CD14-positive monocyte (primary cell): ENCODE measurements at regions not wholly inside any gene's neighbourhood (a gene's known extent, or its start where the extent isn't known, plus 50 kb on each side); places are given as distances from the start of the nearest gene placed in this dataset.

Source experiments
- DNase-seq, 3 donors: peaks; one replicate each; pipeline ENCODE4 v3.0.0-alpha.2; 2011 to 2022
- H2AFZ ChIP-seq: 2 replicates; pipeline ENCODE4 v1.6.0; 2012; ENCODE audit warnings: mild to moderate bottlenecking, low read depth, low read length, inconsistent platforms; ENCODE audit not compliant: insufficient read depth, poor library complexity, severe bottlenecking
- H3K27ac ChIP-seq, 2 donors: 1 replicate in 1 of 2; 2 replicates in 1 of 2; pipeline ENCODE4 v1.5.1; 2012 to 2013; ENCODE audit warnings: low read length in 2 of 2, control low read depth in 1 of 2, inconsistent platforms in 1 of 2, low read depth in 1 of 2, mild to moderate bottlenecking in 1 of 2
- H3K27me3 ChIP-seq, 2 donors: one replicate each; pipeline versions ENCODE4 v1.6.0 to v1.6.1; 2011 to 2013; ENCODE audit warnings: low read length in 2 of 2; ENCODE audit not compliant: control insufficient read depth in 2 of 2, insufficient read depth in 2 of 2
- H3K36me3 ChIP-seq, 2 donors: replicated peaks in 1 of 2; 1 replicate in 1 of 2; 2 replicates in 1 of 2; pipeline versions ENCODE4 v1.5.1 to v1.6.1; 2012 to 2013; ENCODE audit warnings: low read length in 2 of 2, control low read depth in 1 of 2, inconsistent platforms in 1 of 2, mild to moderate bottlenecking in 1 of 2; ENCODE audit not compliant: insufficient read depth in 2 of 2, control insufficient read depth in 1 of 2
- H3K4me1 ChIP-seq, 2 donors: 1 replicate in 1 of 2; 2 replicates in 1 of 2; pipeline versions ENCODE4 v1.5.1 to v1.6.1; 2012 to 2013; ENCODE audit warnings: low read length in 2 of 2, control low read depth in 1 of 2, inconsistent platforms in 1 of 2, mild to moderate bottlenecking in 1 of 2, moderate library complexity in 1 of 2; ENCODE audit not compliant: insufficient read depth in 2 of 2, control insufficient read depth in 1 of 2
- H3K4me2 ChIP-seq: replicated peaks from 2 replicates; pipeline ENCODE3; 2012; ENCODE audit warnings: low read length, moderate library complexity, mild to moderate bottlenecking; ENCODE audit not compliant: poor library complexity, severe bottlenecking; ENCODE audit errors: extremely low read depth
- H3K4me3 ChIP-seq, 3 experiments: fragments of 200-600 bp in 1 of 3; sonication (generic) in 1 of 3; replicated peaks in 1 of 3; 1 replicate in 2 of 3; 2 replicates in 1 of 3; pipeline ENCODE4 v1.5.1; 2011 to 2013; ENCODE audit warnings: low read length in 3 of 3, mild to moderate bottlenecking in 3 of 3, control low read depth in 2 of 3, low read depth in 2 of 3, inconsistent platforms in 1 of 3, moderate library complexity in 1 of 3
- H3K79me2 ChIP-seq: 2 replicates; pipeline ENCODE4 v1.6.0; 2012; ENCODE audit warnings: mild to moderate bottlenecking, control low read depth, inconsistent platforms, low read length, moderate library complexity; ENCODE audit not compliant: insufficient read depth
- H3K9ac ChIP-seq: 2 replicates; pipeline ENCODE4 v1.6.0; 2017; ENCODE audit warnings: low read length, mild to moderate bottlenecking; ENCODE audit not compliant: insufficient read depth, poor library complexity, severe bottlenecking
- H3K9me3 ChIP-seq, 2 donors: replicated peaks in 1 of 2; 1 replicate in 1 of 2; 2 replicates in 1 of 2; pipeline versions ENCODE4 v1.5.1 to v1.6.1; 2012 to 2013; ENCODE audit warnings: low read length in 2 of 2, control low read depth in 1 of 2; ENCODE audit not compliant: control insufficient read depth in 1 of 2, insufficient read depth in 1 of 2
- H4K20me1 ChIP-seq: 2 replicates; pipeline ENCODE4 v1.6.0; 2012; ENCODE audit warnings: mild to moderate bottlenecking, low read length, control low read depth, moderate library complexity; ENCODE audit not compliant: insufficient read depth
- H3K27ac Mint-ChIP-seq, 7 donors: one replicate each; pipeline ENCODE4 v1.8.0; 2020; ENCODE audit warnings: mild to moderate bottlenecking in 7 of 7, mixed read lengths in 7 of 7, moderate library complexity in 6 of 7, inconsistent platforms in 2 of 7
- H3K27me3 Mint-ChIP-seq, 3 donors: one replicate each; pipeline ENCODE4 v1.8.0; 2021 to 2022; ENCODE audit warnings: low read depth in 3 of 3, mild to moderate bottlenecking in 3 of 3, mixed read lengths in 3 of 3, moderate library complexity in 3 of 3, inconsistent platforms in 1 of 3
- H3K36me3 Mint-ChIP-seq, 2 donors: one replicate each; pipeline ENCODE4 v1.8.0; 2020; ENCODE audit warnings: mixed read lengths in 2 of 2, inconsistent platforms in 1 of 2, mild to moderate bottlenecking in 1 of 2
- H3K4me1 Mint-ChIP-seq: one replicate; pipeline ENCODE4 v1.8.0; 2020; ENCODE audit warnings: mild to moderate bottlenecking, mixed read lengths
- H3K4me3 Mint-ChIP-seq, 2 donors: one replicate each; pipeline ENCODE4 v1.8.0; 2020; ENCODE audit warnings: mild to moderate bottlenecking in 2 of 2, mixed read lengths in 2 of 2, moderate library complexity in 1 of 2
- H3K9me3 Mint-ChIP-seq, 7 donors: one replicate each; pipeline ENCODE4 v1.8.0; 2020 to 2022; ENCODE audit warnings: mixed read lengths in 7 of 7, mild to moderate bottlenecking in 6 of 7, moderate library complexity in 6 of 7, inconsistent platforms in 2 of 7
- CTCF ChIP-seq: fragments of 200-600 bp; IDR thresholded peaks from one replicate; pipeline ENCODE4 v1.8.0; 2022; ENCODE audit warnings: antibody characterized with exemption, mild to moderate bottlenecking
- WGBS: methylation state at CpG from one replicate; pipeline ENCODE4 v1.1.5; 2013; ENCODE audit warnings: missing lambda C conversion rate; ENCODE audit not compliant: insufficient coverage; 5-methylcytosine and 5-hydroxymethylcytosine counted together
- intact Hi-C, 2 donors: fragments of 100-400 bp; cut with micrococcal nuclease; formaldehyde crosslinking; loops; one replicate each; pipeline versions ENCODE4 v1.15.0 to v1.15.1; 2023

GRCh38 chr9:96122282-96122681 is 179.7 kb downstream of the HSD17B3 start:
- Mint-ChIP-seq H3K4me3 (no peak overlapping the region), H3K4me1 (peaks cover 27% of the 10 kb centered on the region), H3K27ac (no peak overlapping the region), H3K36me3 (no peaks in the 10 kb centered on the region), H3K27me3 (peaks cover 0 to 4% (median 1%) of the 10 kb centered on the region in 3 donors), H3K9me3 (peaks cover 4 to 20% (median 13%) of the 10 kb centered on the region in 7 donors)
- DNase-seq = no peak
- no peaks in the 10 kb centered on the region for H3K79me2 ChIP-seq
- no peak overlapping the region for H3K4me2 ChIP-seq
- H3K9me3 ChIP-seq = peaks cover 0 to 2% of the 10 kb centered on the region in 2 donors
- WGBS = 83% methylated on average over 1 of the region's 6 CpGs
- no peak overlapping the region for H3K9ac ChIP-seq
- no peak overlapping the region for H3K4me3 ChIP-seq
- no peaks in the 10 kb centered on the region for H3K27me3 ChIP-seq
- TF ChIP-seq CTCF = no peak
- no peak overlapping the region for H2AFZ ChIP-seq
- intact Hi-C loops = no loop called here
- no peaks in the 10 kb centered on the region for H3K36me3 ChIP-seq
- no peak overlapping the region for H3K27ac ChIP-seq
- H3K4me1 ChIP-seq = peaks cover 18 to 32% of the 10 kb centered on the region in 2 donors
- no peaks in the 10 kb centered on the region for H4K20me1 ChIP-seq

GRCh38 chr9:96121136-96121535 is 180.8 kb downstream of the HSD17B3 start:
- H3K4me3 Mint-ChIP-seq = no peak overlapping the region
- intact Hi-C loops = no loop called here

More at GRCh38 chr9:96121136-96121535, 180.8 kb downstream of the HSD17B3 start:
- no peaks in the 10 kb centered on the region for H3K36me3 ChIP-seq
- H3K9me3 Mint-ChIP-seq = peaks cover 4 to 20% (median 13%) of the 10 kb centered on the region in 7 donors
- H3K27me3 Mint-ChIP-seq = peaks cover 0 to 4% (median 1%) of the 10 kb centered on the region in 3 donors
- H3K27ac Mint-ChIP-seq = no peak overlapping the region
- peaks cover 24 to 44% of the 10 kb centered on the region in 2 donors for H3K4me1 ChIP-seq
- H2AFZ ChIP-seq = no peak overlapping the region
- no peaks in the 10 kb centered on the region for H3K27me3 ChIP-seq
- peaks cover 0 to 2% of the 10 kb centered on the region in 2 donors for H3K9me3 ChIP-seq
- no peaks in the 10 kb centered on the region for H4K20me1 ChIP-seq
- DNase-seq = no peak
- H3K27ac ChIP-seq = no peak overlapping the region
- TF ChIP-seq CTCF = no peak
- H3K36me3 Mint-ChIP-seq = no peaks in the 10 kb centered on the region
- H3K4me1 Mint-ChIP-seq = peaks cover 37% of the 10 kb centered on the region
- no peak overlapping the region for H3K4me2 ChIP-seq
- WGBS = no CpG with 5 or more reads among the region's 2 CpGs
- H3K9ac ChIP-seq = no peak overlapping the region
- H3K4me3 ChIP-seq = no peak overlapping the region
- no peaks in the 10 kb centered on the region for H3K79me2 ChIP-seq
